Memory B cell (primary cell): ENCODE measurements at regions not wholly inside any gene's neighbourhood (a gene's known extent, or its start where the extent isn't known, plus 50 kb on each side); places are given as distances from the start of the nearest gene placed in this dataset.
"Not testable (repeated sequence)": the region's sequence is repeated elsewhere in the genome, so short reads cannot be mapped to it uniquely, and the experiment has no call there.

Source experiments
- ATAC-seq: fragments of 150-1000 bp; cut with Tn5 transposase; 2 replicates; pipeline ENCODE4 v1.10.0; 2021; ENCODE audit warnings: low read depth, mild to moderate bottlenecking, moderate library complexity
- DNase-seq, 2 donors: peaks; one replicate each; pipeline ENCODE4 v3.0.0; 2022; ENCODE audit warnings: low spot score in 2 of 2
- H3K27ac Mint-ChIP-seq: one replicate; pipeline ENCODE4 v1.8.0; 2022; ENCODE audit warnings: mild to moderate bottlenecking, moderate library complexity, mixed read lengths
- H3K27me3 Mint-ChIP-seq: one replicate; pipeline ENCODE4 v1.8.0; 2022; ENCODE audit warnings: mixed read lengths
- H3K36me3 Mint-ChIP-seq: one replicate; pipeline ENCODE4 v1.8.0; 2022; ENCODE audit warnings: mild to moderate bottlenecking, mixed read lengths
- H3K4me1 Mint-ChIP-seq: one replicate; pipeline ENCODE4 v1.8.0; 2022; ENCODE audit warnings: mixed read lengths
- H3K4me3 Mint-ChIP-seq: one replicate; pipeline ENCODE4 v1.8.0; 2022; ENCODE audit warnings: mild to moderate bottlenecking, moderate library complexity, mixed read lengths
- H3K9me3 Mint-ChIP-seq: one replicate; pipeline ENCODE4 v1.8.0; 2022; ENCODE audit warnings: mixed read lengths

DNA sequence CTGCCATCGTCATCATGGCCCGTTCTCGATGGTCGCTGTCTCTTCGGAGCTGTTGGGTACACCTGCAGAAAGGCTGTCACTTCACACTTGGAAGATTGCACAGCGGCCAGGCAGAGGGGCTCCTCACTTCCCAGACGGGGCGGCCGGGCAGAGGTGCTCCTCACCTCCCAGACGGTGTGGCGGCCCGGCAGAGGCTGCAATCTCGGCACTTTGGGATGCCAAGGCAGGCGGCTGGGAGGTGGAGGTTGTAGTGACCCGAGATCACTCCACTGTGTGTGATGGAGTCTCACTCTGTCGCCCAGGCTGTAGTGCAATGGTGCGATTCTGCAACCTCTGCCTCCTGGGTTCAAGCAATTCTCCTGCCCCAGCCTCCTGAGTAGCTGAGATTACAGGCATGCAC is 192.4 kb downstream of the RTP5 start:
- not testable (repeated sequence) for H3K4me1 Mint-ChIP-seq, H3K9me3 Mint-ChIP-seq, ATAC-seq, H3K4me3 Mint-ChIP-seq, H3K36me3 Mint-ChIP-seq, DNase-seq, H3K27ac Mint-ChIP-seq
- peaks cover 12% of the 10 kb centered on the region for H3K27me3 Mint-ChIP-seq

DNA sequence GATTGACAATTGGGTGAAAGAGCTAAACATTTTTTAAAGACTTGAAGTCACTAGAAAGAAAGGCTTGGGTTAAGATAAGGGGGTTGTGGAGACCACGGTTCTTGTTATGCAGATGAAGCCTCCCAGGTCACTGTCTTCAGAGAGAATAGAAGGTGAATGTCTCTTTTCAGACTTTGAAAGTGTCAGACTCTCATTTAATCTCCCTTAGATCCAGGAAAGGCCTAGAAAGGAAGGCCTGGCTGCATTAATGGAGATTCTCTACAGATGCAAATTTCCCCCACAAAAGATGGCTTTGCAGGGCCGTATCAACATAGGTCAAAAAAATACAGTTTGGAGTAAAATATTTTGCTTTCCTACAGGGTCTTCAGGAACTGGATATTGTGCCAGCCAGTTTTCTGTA is 193.9 kb downstream of the RTP5 start:
- Mint-ChIP-seq H3K27me3 (peaks cover 12% of the 10 kb centered on the region), H3K4me1 (peaks cover 3% of the 10 kb centered on the region), H3K9me3 (no peaks in the 10 kb centered on the region), H3K27ac (no peak overlapping the region), H3K36me3 (no peaks in the 10 kb centered on the region), H3K4me3 (no peak overlapping the region)
- ATAC-seq (no peak), DNase-seq (no peak)

DNA sequence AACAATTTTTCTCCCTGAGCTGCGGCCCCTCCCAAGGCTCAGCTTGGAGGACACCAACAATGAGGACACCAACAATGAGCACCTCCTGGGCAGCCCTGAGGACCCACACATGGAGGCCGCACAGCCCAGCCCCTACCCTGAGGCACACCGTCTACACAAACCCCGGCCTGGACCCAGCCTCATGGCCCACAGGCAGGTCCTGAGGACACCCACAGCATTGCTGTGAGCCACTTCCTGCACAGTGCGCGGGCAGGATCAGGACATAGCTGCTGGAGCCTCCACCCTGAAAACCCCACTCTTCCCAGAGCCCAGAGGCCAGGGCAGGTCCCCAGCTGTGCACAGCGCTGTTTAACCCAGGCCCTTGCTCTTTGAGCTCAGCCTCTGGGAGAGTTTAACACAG is 194.3 kb downstream of the RTP5 start:
- ATAC-seq (no peak), DNase-seq (no peak)
- no peak overlapping the region for H3K27ac Mint-ChIP-seq
- H3K27me3 Mint-ChIP-seq: peaks cover 12% of the 10 kb centered on the region
- no peaks in the 10 kb centered on the region for H3K9me3 Mint-ChIP-seq
- H3K36me3 Mint-ChIP-seq: no peaks in the 10 kb centered on the region
- no peak overlapping the region for H3K4me3 Mint-ChIP-seq
- peaks cover 3% of the 10 kb centered on the region for H3K4me1 Mint-ChIP-seq

DNA sequence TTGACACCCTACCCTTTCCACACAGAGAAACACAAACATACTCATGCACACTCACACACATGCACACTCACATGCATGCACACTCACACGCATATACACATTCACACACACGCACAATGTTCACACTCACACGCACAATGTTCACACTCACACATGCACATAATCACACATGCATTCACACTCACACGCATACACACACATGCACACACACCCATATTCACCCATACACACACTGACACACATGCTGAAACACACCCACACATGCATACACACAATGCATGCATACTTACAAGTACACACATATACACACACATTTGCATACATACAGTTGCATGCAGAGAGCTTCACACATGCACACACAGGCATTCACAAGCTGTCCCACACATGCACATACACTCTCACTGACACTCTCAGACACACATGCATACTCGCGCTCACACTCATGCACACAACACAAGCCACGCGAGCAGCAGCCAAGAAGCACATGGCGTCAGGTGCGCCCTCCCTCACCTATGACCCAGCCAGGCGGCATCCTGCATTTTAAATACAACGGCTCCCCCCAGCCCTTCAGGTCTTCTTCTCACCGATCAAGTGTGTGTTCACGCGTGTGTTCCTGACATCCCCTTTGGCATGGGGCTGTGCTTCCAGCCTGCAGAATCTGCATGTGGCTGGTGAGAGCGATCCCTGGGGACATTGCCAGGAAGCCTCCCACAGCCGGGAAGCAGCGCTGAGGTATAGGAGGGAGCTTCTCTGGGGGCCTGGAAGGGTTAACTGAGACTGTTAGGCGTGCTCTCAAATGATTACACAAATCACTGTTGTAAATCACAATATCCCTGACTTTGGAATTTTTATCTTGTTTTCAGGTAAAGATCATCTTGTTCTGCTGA is 195.1 kb downstream of the RTP5 start:
- no peak overlapping the region for H3K27ac Mint-ChIP-seq
- no peak for ATAC-seq
- DNase-seq: no peak
- no peak overlapping the region for H3K4me3 Mint-ChIP-seq
- no peaks in the 10 kb centered on the region for H3K9me3 Mint-ChIP-seq
- H3K4me1 Mint-ChIP-seq: peaks cover 3% of the 10 kb centered on the region
- H3K36me3 Mint-ChIP-seq: no peaks in the 10 kb centered on the region
- H3K27me3 Mint-ChIP-seq: peaks cover 14% of the 10 kb centered on the region

DNA sequence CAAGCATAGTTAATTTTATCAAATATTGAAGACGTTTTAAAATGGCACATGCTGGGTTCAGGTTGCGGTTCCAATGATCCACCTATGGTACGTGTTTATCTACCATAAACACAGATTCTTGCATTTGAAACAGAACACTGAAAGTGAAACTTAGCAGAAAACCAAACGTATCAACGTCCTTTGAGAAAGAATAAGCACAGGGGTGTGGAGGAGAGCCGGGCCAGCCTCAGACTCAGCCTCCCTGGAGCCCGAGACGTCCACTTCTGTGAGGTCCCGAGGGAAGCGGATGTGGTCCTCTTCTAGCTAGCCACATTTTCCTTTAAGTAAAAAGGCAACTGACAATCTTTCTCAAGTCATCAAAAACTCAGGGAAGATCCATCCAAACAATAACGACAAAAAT is 195.9 kb downstream of the RTP5 start:
- no peak overlapping the region for H3K4me3 Mint-ChIP-seq
- no peaks in the 10 kb centered on the region for H3K36me3 Mint-ChIP-seq
- DNase-seq (no peak), ATAC-seq (no peak)
- H3K27me3 Mint-ChIP-seq: peaks cover 14% of the 10 kb centered on the region
- H3K27ac Mint-ChIP-seq: no peak overlapping the region
- peaks cover 3% of the 10 kb centered on the region for H3K4me1 Mint-ChIP-seq
- H3K9me3 Mint-ChIP-seq: no peaks in the 10 kb centered on the region

DNA sequence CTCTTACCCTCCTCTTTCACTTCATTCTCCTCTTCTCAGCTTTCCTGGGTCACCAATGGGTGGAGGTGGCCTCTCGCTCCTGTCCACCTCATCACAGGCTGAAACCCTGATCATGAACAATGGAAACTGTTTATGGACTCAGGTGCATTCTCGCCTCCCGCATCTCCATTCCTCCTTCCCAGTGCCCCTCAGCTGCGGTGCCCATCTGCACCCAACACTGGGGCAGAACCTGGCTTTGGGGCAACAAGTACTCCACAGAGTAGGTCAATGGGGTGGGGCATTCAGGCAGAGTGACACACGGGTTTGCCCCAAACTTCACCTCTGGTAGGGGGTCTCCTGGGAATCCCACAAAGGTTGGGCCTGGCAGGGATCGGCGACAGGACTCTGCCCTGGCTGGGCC is 199.5 kb downstream of the RTP5 start:
- H3K9me3 Mint-ChIP-seq: no peaks in the 10 kb centered on the region
- ATAC-seq (no peak), DNase-seq (no peak)
- peaks cover 14% of the 10 kb centered on the region for H3K27me3 Mint-ChIP-seq
- no peak overlapping the region for H3K27ac Mint-ChIP-seq
- no peaks in the 10 kb centered on the region for H3K36me3 Mint-ChIP-seq
- H3K4me3 Mint-ChIP-seq: no peak overlapping the region
- H3K4me1 Mint-ChIP-seq: peaks cover 3% of the 10 kb centered on the region

DNA sequence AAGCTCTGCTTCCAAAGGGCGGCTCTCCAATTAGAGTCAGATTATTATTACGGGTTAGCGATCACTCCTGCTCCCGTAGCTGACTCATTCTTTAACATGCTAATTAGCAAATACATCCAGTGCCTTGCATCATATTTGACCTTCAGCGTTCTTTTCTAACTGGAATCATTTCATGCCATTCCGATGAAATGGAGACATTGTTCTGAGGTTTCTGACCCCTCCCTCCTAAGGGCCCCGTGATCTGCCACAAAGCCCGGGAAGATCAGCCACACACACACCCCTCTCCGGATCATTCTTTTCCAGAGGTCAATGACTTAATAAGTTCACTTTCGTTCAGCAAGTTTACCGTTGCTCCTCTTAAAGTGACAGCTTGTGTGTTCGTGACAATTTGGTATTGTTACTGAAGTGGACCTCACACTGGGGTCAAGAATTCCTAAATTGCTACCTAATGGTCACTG is 200.4 kb downstream of the RTP5 start:
- not testable (repeated sequence) for ATAC-seq, H3K4me1 Mint-ChIP-seq, H3K36me3 Mint-ChIP-seq, H3K4me3 Mint-ChIP-seq, H3K9me3 Mint-ChIP-seq, H3K27ac Mint-ChIP-seq, DNase-seq, H3K27me3 Mint-ChIP-seq

DNA sequence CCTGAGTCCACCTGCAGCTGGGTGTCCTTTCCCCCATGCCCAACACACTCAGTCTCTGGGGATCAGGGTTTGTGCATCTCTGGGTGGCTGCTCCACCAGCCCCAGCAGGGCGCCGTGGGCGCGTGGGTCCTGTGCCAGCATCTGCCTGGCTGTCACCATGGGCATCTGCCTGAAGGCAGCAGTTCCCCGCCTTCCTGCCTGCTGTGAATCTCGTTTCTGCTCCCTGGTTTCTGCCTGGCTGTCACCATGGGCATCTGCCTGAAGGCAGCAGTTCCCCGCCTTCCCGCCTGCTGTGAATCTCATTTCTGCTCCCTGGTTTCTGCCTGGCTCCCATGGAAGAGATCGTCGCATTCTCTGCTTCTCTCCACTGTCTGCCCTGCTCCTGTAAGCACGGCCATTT is 201.2 kb downstream of the RTP5 start:
- not testable (repeated sequence) for H3K4me1 Mint-ChIP-seq, DNase-seq, H3K36me3 Mint-ChIP-seq, H3K4me3 Mint-ChIP-seq, H3K27ac Mint-ChIP-seq, ATAC-seq, H3K9me3 Mint-ChIP-seq
- H3K27me3 Mint-ChIP-seq: peaks cover 14% of the 10 kb centered on the region

DNA sequence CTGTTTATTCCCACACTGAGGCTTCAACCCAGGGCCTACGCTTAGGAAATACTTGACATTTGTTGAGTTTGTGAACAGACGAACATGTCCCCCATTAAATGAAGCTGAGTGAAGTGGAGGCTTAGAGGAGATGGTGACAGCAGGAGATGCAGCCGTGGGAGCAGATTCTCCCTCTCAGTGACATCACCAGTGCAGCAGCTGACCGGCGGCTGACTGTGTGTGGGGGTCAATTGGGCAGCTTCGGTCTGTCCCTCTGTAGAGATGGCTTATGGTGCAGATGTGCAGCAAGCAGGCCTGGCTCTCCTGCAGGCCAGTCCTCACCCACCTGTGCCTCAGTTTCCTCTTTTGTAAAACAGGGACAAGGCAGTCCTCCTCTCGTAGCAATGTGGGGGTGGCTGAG is 201.8 kb downstream of the RTP5 start:
- DNase-seq, H3K4me3 Mint-ChIP-seq, H3K9me3 Mint-ChIP-seq, H3K27ac Mint-ChIP-seq, ATAC-seq, H3K36me3 Mint-ChIP-seq, H3K4me1 Mint-ChIP-seq: not testable (repeated sequence)
- peaks cover 13% of the 10 kb centered on the region for H3K27me3 Mint-ChIP-seq

DNA sequence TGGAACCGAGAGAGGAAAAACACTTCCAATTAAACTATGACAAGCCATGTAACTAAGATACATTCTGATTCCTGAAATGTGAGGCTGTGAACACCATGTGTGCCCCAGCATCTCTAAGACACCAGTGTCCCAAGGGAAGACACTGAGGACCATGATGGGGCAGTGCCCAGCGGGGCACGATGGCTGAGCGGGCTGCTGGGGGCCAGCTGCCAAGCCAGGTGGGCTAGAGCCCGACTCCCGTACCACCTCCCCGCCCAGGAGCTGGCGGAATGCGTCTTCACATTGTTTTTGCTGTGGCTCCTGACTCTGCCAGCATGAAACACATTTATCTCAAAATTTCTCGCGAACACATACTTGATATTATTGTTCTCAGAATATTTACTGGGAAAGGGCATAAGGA is 202.4 kb downstream of the RTP5 start:
- H3K9me3 Mint-ChIP-seq, H3K4me3 Mint-ChIP-seq, H3K36me3 Mint-ChIP-seq, ATAC-seq, H3K4me1 Mint-ChIP-seq, DNase-seq, H3K27ac Mint-ChIP-seq: not testable (repeated sequence)
- H3K27me3 Mint-ChIP-seq: peaks cover 11% of the 10 kb centered on the region

DNA sequence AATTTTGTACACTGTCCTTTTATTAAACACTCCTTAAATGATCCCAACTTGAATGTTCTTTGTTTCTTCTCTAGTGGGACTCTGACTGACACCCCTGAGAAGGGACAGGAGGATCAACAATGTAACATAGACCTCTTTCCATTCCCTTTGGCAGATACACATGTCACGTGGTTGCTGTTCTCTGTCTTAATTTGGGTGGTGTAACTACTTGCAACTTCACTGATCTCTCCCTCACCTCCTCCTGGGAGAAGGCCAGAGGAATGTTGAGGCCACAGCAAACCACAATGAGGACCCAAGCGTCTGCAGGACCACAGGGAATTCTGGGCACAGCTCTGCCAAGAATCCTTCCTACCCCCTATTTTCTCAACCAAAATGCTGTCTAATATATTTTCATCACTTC is 205.6 kb downstream of the RTP5 start:
- ATAC-seq: no peak

DNA sequence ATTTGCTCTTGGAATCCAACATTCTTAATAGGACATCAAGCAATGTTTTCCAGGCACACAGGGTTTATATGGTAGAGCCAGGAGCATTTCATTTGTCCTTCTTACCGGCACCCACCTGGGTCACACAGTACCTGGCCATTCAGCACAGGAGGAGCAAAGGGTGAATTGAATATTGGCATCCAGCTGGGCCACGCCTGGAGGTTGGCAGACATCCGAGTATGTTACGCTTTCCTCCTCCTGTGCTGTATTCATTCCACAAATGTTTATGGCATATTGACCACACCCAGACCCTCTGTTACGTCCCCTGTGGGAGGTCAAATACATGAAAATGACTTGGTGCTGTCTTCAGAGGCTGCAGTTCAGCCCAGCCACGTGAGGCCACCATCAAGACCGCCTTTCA is 206.2 kb downstream of the RTP5 start:
- DNase-seq: no peak
- ATAC-seq: no peak
- H3K9me3 Mint-ChIP-seq: no peaks in the 10 kb centered on the region
- peaks cover 9% of the 10 kb centered on the region for H3K27me3 Mint-ChIP-seq
- no peak overlapping the region for H3K4me3 Mint-ChIP-seq
- no peaks in the 10 kb centered on the region for H3K36me3 Mint-ChIP-seq
- no peak overlapping the region for H3K27ac Mint-ChIP-seq
- no peaks in the 10 kb centered on the region for H3K4me1 Mint-ChIP-seq

More for the DNA sequence above, 205.6 kb downstream of the RTP5 start:
- Mint-ChIP-seq H3K9me3 (no peaks in the 10 kb centered on the region), H3K4me3 (no peak overlapping the region), H3K36me3 (no peaks in the 10 kb centered on the region), H3K27me3 (peaks cover 9% of the 10 kb centered on the region), H3K27ac (no peak overlapping the region), H3K4me1 (no peaks in the 10 kb centered on the region)
- DNase-seq: no peak

DNA sequence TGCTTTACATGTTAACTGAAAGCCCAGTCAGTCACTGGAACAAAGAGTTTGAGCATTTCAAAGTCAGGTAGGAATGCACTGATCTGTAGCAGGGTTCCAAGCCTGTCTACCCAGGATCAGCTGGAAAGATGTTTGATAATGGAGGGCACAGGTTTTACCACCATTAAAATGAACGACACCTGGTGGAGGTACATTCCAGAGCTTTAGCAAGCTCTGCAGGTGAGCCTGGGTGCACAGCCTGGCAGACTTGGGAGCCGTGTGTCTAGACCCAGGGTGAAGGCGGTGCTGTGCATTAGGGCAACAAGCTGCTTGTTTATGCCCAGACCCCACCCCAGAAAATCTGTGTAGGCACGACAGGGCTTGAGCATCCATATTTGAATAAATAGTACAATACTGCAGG is 206.7 kb downstream of the RTP5 start:
- H3K27ac Mint-ChIP-seq, DNase-seq, H3K4me1 Mint-ChIP-seq, H3K9me3 Mint-ChIP-seq, ATAC-seq, H3K27me3 Mint-ChIP-seq, H3K36me3 Mint-ChIP-seq, H3K4me3 Mint-ChIP-seq: not testable (repeated sequence)

DNA sequence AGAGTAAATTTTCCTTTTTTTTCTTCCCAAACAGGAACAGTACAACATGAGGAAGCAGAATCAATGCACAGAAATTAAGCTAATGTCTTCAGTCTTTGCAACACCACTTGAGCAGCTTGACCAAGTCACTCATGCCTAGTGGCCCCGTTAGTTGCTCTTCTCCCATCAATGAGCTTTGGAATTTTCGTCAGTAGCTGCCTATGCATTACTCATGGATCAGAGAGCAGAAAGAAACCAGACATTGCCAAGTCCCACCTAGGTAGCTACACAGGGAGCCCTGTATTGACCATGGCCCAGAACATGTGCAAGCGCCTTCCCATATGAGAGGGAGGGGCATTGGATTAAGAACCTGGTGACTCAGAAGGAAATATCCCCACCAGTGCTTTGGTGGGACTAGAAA is 208.9 kb downstream of the RTP5 start:
- not testable (repeated sequence) for H3K4me1 Mint-ChIP-seq, H3K27me3 Mint-ChIP-seq, H3K36me3 Mint-ChIP-seq, ATAC-seq, H3K4me3 Mint-ChIP-seq, H3K9me3 Mint-ChIP-seq, DNase-seq, H3K27ac Mint-ChIP-seq

DNA sequence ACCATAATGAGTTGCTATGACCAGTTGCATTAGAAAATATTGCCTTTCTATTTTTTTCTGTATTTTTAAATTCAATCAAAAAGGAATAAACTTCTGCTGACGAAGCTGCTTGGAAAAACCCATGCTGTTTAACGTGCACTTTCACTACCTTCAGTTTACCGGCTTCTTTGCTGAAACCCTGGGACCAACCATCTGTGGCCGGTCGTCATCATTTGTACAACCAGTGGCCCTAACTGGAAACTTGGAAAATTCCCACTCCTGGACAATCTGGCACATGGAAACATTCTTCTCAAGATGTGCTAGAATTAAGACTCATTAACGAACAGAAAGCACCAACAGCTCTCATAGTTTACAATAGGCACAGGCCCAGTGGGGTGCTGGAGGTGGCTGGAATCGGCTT is 210.3 kb downstream of the RTP5 start:
- not testable (repeated sequence) for H3K27ac Mint-ChIP-seq, H3K9me3 Mint-ChIP-seq, ATAC-seq, H3K4me3 Mint-ChIP-seq, DNase-seq, H3K27me3 Mint-ChIP-seq, H3K36me3 Mint-ChIP-seq, H3K4me1 Mint-ChIP-seq
